ENCODE measurements at regions not wholly inside any gene's neighbourhood (a gene's known extent, or its start where the extent isn't known, plus 50 kb on each side); places are given as distances from the start of the nearest gene placed in this dataset.
A peak's percentile ranks its signal among the peaks of the same experiment; 100 is the strongest.

DNA sequence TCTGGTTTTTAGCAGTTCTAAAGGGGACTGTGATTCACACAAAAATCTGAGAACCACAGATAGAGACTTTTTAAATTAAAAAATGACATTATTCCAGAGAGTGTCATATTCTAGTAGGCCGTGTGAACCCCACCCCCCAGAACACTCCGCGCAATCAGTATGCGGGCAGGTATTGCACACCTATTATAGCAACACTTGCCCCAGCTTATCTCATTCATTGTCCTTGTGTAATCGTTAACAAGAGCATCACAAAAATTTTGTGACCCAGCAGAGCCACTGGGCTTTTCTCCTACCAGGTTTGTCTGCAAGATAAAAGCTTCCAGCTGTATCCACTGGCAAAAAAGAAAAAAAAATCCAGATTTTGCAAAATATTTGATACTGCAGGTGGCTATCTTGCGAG lies 394.1 kb upstream of the SMIM31 start:
- DNase-seq (ENCODE audit: low read depth), result no peak
- TF ChIP-seq, protein P1, sequence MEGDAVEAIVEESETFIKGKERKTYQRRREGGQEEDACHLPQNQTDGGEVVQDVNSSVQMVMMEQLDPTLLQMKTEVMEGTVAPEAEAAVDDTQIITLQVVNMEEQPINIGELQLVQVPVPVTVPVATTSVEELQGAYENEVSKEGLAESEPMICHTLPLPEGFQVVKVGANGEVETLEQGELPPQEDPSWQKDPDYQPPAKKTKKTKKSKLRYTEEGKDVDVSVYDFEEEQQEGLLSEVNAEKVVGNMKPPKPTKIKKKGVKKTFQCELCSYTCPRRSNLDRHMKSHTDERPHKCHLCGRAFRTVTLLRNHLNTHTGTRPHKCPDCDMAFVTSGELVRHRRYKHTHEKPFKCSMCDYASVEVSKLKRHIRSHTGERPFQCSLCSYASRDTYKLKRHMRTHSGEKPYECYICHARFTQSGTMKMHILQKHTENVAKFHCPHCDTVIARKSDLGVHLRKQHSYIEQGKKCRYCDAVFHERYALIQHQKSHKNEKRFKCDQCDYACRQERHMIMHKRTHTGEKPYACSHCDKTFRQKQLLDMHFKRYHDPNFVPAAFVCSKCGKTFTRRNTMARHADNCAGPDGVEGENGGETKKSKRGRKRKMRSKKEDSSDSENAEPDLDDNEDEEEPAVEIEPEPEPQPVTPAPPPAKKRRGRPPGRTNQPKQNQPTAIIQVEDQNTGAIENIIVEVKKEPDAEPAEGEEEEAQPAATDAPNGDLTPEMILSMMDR (IDR thresholded peaks at IDR 0.05; ENCODE audit: insufficient read depth, low read depth, low read length, missing control alignments), result no peak
- no peak overlapping the region for H3K4me3 ChIP-seq (ENCODE audit: low read length)

DNA sequence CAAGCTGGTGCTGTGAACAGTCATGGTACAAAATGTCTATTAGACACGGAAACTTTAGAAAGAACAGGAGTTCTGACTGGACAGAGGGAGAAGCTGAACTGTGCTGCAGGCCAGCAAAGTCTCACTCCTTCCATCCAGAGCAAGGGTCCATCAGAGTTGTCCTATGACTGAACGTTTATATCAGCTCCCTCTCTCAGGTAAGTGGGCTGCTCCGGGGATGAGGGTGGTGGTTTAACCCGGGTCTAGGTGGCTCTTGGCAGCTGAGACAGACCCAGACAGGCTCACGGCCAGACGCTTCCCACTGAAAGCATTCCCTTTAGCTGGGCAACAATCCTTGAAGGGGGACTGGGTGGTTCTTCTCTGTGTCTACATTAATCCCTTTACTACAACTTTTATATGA lies 385.0 kb upstream of the SMIM31 start:
- TF ChIP-seq, protein P1 (IDR thresholded peaks at IDR 0.05; ENCODE audit: insufficient read depth, low read depth, low read length, missing control alignments), result no peak
- no peak for DNase-seq (ENCODE audit: low read depth)
- no peak overlapping the region for H3K4me3 ChIP-seq (ENCODE audit: low read length)

DNA sequence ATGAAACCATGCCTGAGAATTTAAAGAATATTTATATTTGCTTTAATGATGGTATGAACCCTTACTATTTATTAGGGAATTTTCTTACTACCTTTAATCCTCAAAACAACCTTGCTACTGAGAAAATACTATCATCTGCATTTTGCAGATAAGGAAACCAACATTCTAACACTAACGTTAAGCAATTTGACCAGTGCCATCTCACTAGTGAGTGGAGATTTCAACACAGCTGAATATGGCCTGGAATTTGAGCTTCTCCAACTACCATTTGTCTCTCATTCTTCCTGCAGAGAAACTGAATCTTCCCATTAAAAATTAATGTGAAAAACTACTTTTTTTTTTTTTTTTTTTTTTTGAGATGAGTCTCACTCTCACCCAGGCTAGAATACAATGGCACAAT lies 380.9 kb upstream of the SMIM31 start:
- DNase-seq (ENCODE audit: low read depth), result no peak
- TF ChIP-seq, protein P1 (IDR thresholded peaks at IDR 0.05; ENCODE audit: insufficient read depth, low read depth, low read length, missing control alignments), result no peak
- no peak overlapping the region for H3K4me3 ChIP-seq (ENCODE audit: low read length)

DNA sequence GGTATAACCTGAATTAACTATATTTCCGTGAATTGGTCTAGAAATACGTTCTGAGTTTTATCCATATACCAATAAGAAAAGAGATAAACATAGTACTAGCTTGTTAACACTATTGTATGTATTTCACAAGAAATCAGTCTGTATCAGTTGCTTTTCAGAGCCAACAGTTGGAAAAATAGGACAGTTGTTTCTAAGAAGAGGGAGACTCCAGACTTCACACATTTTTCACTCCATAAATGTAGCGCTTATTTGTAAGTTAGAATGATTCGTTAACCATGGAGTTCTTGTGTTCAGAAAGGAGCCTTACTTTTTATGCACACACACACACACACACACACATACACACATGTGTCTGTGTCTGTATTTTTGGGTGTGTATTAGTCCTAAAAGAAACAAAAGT lies 376.7 kb upstream of the SMIM31 start:
- TF ChIP-seq, protein P1 (IDR thresholded peaks at IDR 0.05; ENCODE audit: insufficient read depth, low read depth, low read length, missing control alignments), result no peak
- no peak for DNase-seq (ENCODE audit: low read depth)
- H3K4me3 ChIP-seq (ENCODE audit: low read length), result no peak overlapping the region

DNA sequence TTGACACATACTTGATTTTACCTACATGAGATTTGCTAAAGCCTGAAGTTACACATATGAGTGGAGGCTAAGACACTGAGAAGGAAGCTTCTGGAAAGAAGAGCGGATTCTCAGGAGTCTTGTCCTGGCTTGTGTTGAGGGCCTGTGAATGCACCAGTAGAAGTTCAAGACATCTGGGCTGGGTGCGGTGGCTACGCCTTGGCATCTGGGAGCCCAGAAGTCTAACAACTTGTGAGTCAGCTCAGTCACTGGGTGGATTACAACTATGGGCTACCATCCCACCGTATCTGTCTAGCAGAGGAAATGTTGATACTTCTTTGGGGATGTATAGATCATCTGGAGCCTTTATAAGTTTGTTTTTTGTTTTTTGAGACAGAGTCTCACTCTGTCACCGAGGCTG lies 375.6 kb upstream of the SMIM31 start:
- no peak overlapping the region for H3K4me3 ChIP-seq (ENCODE audit: low read length)
- TF ChIP-seq, protein P1 (IDR thresholded peaks at IDR 0.05; ENCODE audit: insufficient read depth, low read depth, low read length, missing control alignments), result no peak
- DNase-seq (ENCODE audit: low read depth), result peak; percentile 10

DNA sequence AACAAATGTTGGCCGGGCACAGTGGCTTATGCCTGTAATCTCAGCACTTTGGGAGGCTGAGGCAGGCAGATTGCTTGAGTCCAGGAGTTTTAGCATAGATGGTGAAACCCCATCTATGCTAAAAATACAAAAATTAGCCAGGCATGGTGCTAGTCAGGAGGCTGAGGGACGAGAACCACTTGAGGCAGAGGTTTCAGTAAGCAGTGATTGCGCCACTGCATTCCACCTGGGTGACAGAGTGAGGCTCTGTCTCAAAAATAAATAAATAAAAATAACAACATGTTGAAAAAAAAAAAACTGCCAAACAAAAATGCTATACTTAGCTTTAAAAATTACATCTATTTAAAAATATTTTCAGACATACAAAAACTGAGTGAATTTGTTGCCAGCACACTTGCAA lies 374.2 kb upstream of the SMIM31 start:
- TF ChIP-seq, protein P1 (IDR thresholded peaks at IDR 0.05; ENCODE audit: insufficient read depth, low read depth, low read length, missing control alignments), result no peak
- peak; percentile 65 for DNase-seq (ENCODE audit: low read depth)
- H3K4me3 ChIP-seq (ENCODE audit: low read length), result no peak overlapping the region

DNA sequence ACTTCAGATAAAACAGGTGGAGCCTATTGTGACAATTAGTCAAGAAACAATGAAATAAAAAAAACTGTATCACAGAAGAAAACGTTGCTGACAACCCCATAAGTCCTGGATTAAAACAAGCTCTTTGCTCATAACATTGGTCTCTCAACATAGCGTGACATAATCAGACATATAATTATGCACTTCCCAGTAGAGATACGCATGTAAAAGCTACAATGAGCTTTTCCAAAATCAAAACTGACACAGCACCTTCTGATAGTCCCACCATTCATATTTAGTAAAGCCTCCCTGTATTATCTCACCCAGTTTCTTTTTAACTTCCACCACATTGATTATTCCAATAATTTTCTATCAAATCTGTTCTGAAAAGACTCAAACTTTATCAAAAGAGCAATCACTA lies 372.1 kb upstream of the SMIM31 start:
- DNase-seq (ENCODE audit: low read depth), result no peak
- H3K4me3 ChIP-seq (ENCODE audit: low read length), result no peak overlapping the region
- TF ChIP-seq, protein P1 (IDR thresholded peaks at IDR 0.05; ENCODE audit: insufficient read depth, low read depth, low read length, missing control alignments), result no peak
